ENCODE measurements at regions not wholly inside any gene's neighbourhood (a gene's known extent, or its start where the extent isn't known, plus 50 kb on each side); places are given as distances from the start of the nearest gene placed in this dataset.

- peaks cover 0 to 5% of the 10 kb centered on the region in 2 experiments; a peak in 1 of 4 replicates for H3K4me1 ChIP-seq (ENCODE audit: control insufficient read depth in 1 of 2, insufficient read depth in 2 of 2, low read depth in 1 of 2, low read length in 1 of 2)
- H3K4me3 ChIP-seq (ENCODE audit: low read depth in 2 of 2, low read length in 1 of 2): no peak overlapping the region
- H3K36me3 ChIP-seq (replicated peaks in 1 of 2; ENCODE audit: control insufficient read depth in 1 of 2, insufficient read depth in 2 of 2, low read length in 1 of 2): no peaks in the 10 kb centered on the region
- 51% methylated on average over 5 of the region's 5 CpGs for WGBS (ENCODE audit: low lambda C conversion rate)
- no peak overlapping the region for H3K9ac ChIP-seq
- no peak overlapping the region for H3K27ac ChIP-seq (ENCODE audit: low read depth in 2 of 2, low read length in 1 of 2)
- H2AFZ ChIP-seq (ENCODE audit: low read depth): no peak overlapping the region
- no peak overlapping the region for H3K4me2 ChIP-seq
- H3F3A ChIP-seq (replicated peaks; ENCODE audit: insufficient read depth): no peaks in the 10 kb centered on the region
- no peak for DNase-seq
- no peaks in the 10 kb centered on the region for H3K27me3 ChIP-seq (ENCODE audit: insufficient read depth)
- CTCF ChIA-PET: no interaction called here
- H3K79me2 ChIP-seq (ENCODE audit: insufficient read depth): no peaks in the 10 kb centered on the region
- TF ChIP-seq RXRA (IDR thresholded peaks at IDR 0.05; ENCODE audit: borderline replicate concordance, low read depth) (no peak), REST (IDR thresholded peaks at IDR 0.05; ENCODE audit: low read depth, low read length) (no peak), SMC3 (IDR thresholded peaks at IDR 0.05; ENCODE audit: low read depth, low read length) (no peak), MAX (IDR thresholded peaks at IDR 0.05; ENCODE audit: low read depth) (no peak), TAF1 (IDR thresholded peaks at IDR 0.05; ENCODE audit: borderline replicate concordance, low read depth, low read length) (no peak)
- POLR2A ChIA-PET: no interaction called here
- no peaks in the 10 kb centered on the region for H3K9me2 ChIP-seq
- no peaks in the 10 kb centered on the region for H4K20me1 ChIP-seq (ENCODE audit: insufficient read depth)
- H3K9me3 ChIP-seq: no peaks in the 10 kb centered on the region
These were observed 126.6 kb downstream of the URB2 start for GRCh38 chr1:229752679-229753078.

DNA sequence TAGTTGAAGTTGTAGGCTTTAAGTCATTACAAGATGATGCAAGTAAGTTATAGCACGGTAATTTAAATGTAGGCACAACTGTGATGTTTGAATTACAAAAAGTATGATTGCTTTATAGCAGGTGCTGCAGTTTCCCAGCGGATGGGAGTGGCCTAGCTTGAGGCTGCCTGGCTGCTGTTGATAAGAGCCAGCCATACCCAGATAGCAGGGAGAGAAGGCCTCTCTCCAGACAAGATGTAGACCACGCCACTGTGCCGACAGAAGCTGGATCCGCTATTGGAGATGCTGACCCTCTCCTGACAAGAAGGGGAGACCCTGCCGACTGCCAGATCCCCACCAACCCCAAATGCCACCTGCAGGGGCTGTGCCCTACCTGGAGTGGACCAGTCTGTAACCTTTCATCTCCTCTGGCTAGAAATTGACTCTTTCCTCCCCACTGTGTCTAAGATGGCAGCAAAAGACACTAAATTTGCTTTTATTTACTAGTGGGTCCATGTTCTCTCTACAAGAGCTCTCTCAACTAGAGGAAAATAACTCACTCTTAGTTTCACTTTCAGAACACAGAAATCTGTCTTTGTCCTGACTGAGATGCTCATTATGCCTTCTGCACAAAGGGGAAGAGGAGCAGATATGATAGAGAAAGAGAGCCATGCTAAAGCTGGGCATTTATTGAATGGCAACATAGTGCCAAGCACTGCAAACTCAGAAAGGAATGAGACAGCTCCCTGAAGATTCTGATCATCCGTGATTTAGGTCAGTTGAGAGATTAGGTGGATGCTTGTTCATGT is 127.9 kb downstream of the URB2 start:
- H3F3A ChIP-seq (replicated peaks; ENCODE audit: insufficient read depth): no peaks in the 10 kb centered on the region
- TF ChIP-seq, protein P1, sequence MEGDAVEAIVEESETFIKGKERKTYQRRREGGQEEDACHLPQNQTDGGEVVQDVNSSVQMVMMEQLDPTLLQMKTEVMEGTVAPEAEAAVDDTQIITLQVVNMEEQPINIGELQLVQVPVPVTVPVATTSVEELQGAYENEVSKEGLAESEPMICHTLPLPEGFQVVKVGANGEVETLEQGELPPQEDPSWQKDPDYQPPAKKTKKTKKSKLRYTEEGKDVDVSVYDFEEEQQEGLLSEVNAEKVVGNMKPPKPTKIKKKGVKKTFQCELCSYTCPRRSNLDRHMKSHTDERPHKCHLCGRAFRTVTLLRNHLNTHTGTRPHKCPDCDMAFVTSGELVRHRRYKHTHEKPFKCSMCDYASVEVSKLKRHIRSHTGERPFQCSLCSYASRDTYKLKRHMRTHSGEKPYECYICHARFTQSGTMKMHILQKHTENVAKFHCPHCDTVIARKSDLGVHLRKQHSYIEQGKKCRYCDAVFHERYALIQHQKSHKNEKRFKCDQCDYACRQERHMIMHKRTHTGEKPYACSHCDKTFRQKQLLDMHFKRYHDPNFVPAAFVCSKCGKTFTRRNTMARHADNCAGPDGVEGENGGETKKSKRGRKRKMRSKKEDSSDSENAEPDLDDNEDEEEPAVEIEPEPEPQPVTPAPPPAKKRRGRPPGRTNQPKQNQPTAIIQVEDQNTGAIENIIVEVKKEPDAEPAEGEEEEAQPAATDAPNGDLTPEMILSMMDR (IDR thresholded peaks at IDR 0.05): no peak
- TF ChIP-seq, protein P2, sequence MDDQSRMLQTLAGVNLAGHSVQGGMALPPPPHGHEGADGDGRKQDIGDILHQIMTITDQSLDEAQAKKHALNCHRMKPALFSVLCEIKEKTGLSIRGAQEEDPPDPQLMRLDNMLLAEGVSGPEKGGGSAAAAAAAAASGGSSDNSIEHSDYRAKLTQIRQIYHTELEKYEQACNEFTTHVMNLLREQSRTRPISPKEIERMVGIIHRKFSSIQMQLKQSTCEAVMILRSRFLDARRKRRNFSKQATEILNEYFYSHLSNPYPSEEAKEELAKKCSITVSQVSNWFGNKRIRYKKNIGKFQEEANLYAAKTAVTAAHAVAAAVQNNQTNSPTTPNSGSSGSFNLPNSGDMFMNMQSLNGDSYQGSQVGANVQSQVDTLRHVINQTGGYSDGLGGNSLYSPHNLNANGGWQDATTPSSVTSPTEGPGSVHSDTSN (IDR thresholded peaks at IDR 0.05): no peak
- TF ChIP-seq REST (IDR thresholded peaks at IDR 0.05; ENCODE audit: low read depth, low read length) (no peak), MXI1 (IDR thresholded peaks at IDR 0.05; ENCODE audit: low read depth, low read length) (no peak), SMC3 (IDR thresholded peaks at IDR 0.05; ENCODE audit: low read depth, low read length) (no peak), FOXM1 (IDR thresholded peaks at IDR 0.05; ENCODE audit: low read depth) (no peak), MAX (IDR thresholded peaks at IDR 0.05; ENCODE audit: low read depth) (no peak), RFX5 (IDR thresholded peaks at IDR 0.05; ENCODE audit: low read length) (no peak), RAD21 (IDR thresholded peaks at IDR 0.05; ENCODE audit: low read length) (no peak), RCOR1 (IDR thresholded peaks at IDR 0.05; ENCODE audit: low read length) (no peak), EZH2phosphoT487 (IDR thresholded peaks at IDR 0.05; ENCODE audit: borderline replicate concordance, low read depth) (no peak)
- no peaks in the 10 kb centered on the region for H4K20me1 ChIP-seq (ENCODE audit: insufficient read depth)
- POLR2A ChIA-PET: no interaction called here
- H3K36me3 ChIP-seq (replicated peaks in 1 of 2; ENCODE audit: control insufficient read depth in 1 of 2, insufficient read depth in 2 of 2, low read length in 1 of 2): no peaks in the 10 kb centered on the region
- no peaks in the 10 kb centered on the region for H3K27me3 ChIP-seq (ENCODE audit: insufficient read depth)
- CTCF ChIA-PET: no interaction called here
- no peaks in the 10 kb centered on the region for H3K9me3 ChIP-seq
- no peak overlapping the region for H3K9ac ChIP-seq
- no peak overlapping the region for H3K27ac ChIP-seq (ENCODE audit: low read depth in 2 of 2, low read length in 1 of 2)
- no peak overlapping the region for H2AFZ ChIP-seq (ENCODE audit: low read depth)
- no peak overlapping the region for H3K4me2 ChIP-seq
- no peaks in the 10 kb centered on the region for H3K79me2 ChIP-seq (ENCODE audit: insufficient read depth)
- WGBS (ENCODE audit: low lambda C conversion rate): 27% methylated on average over 6 of the region's 7 CpGs
- no peak for DNase-seq
- H3K4me1 ChIP-seq (ENCODE audit: control insufficient read depth in 1 of 2, insufficient read depth in 2 of 2, low read depth in 1 of 2, low read length in 1 of 2): peaks cover 0 to 5% of the 10 kb centered on the region in 2 experiments; a peak in 1 of 4 replicates
- no peaks in the 10 kb centered on the region for H3K9me2 ChIP-seq
- no peak overlapping the region for H3K4me3 ChIP-seq (ENCODE audit: low read depth in 2 of 2, low read length in 1 of 2)

All from SK-N-SH (cell line).